ENCODE measurements at regions not wholly inside any gene's neighbourhood (a gene's known extent, or its start where the extent isn't known, plus 50 kb on each side); places are given as distances from the start of the nearest gene placed in this dataset.

GRCh38 chr17:36857698-36858097, 79.6 kb upstream of the LHX1 start:
- Histone ChIP-seq H3K36me3 (no peaks in the 10 kb centered on the region), H3K4me3 (no peak overlapping the region), H3K27me3 (no peaks in the 10 kb centered on the region), H3K9me3 (no peaks in the 10 kb centered on the region)
- DNase-seq: no peak

GRCh38 chr17:36858119-36859002, 78.9 kb upstream of the LHX1 start:
- no peak overlapping the region for H3K4me3 ChIP-seq
- DNase-seq: no peak
- H3K27me3 ChIP-seq: no peaks in the 10 kb centered on the region
- H3K36me3 ChIP-seq: no peaks in the 10 kb centered on the region
- H3K9me3 ChIP-seq: no peaks in the 10 kb centered on the region

- H3K27me3 ChIP-seq: no peaks in the 10 kb centered on the region
- no peaks in the 10 kb centered on the region for H3K36me3 ChIP-seq
- no peaks in the 10 kb centered on the region for H3K9me3 ChIP-seq
- no peak for DNase-seq
- no peak overlapping the region for H3K4me3 ChIP-seq
Measured at GRCh38 chr17:36859003-36859300, 78.3 kb upstream of the LHX1 start.

GRCh38 chr17:36859706-36860105, 77.6 kb upstream of the LHX1 start:
- no peaks in the 10 kb centered on the region for H3K36me3 ChIP-seq
- no peaks in the 10 kb centered on the region for H3K27me3 ChIP-seq
- DNase-seq: no peak
- no peaks in the 10 kb centered on the region for H3K9me3 ChIP-seq
- H3K4me3 ChIP-seq: no peak overlapping the region

GRCh38 chr17:36861531-36861930, 75.7 kb upstream of the LHX1 start:
- no peaks in the 10 kb centered on the region for H3K9me3 ChIP-seq
- DNase-seq: no peak
- no peaks in the 10 kb centered on the region for H3K36me3 ChIP-seq
- H3K4me3 ChIP-seq: no peak overlapping the region
- no peaks in the 10 kb centered on the region for H3K27me3 ChIP-seq

GRCh38 chr17:36862116-36862920, 75.0 kb upstream of the LHX1 start:
- no peak for DNase-seq
- Histone ChIP-seq H3K9me3 (no peaks in the 10 kb centered on the region), H3K27me3 (no peaks in the 10 kb centered on the region), H3K36me3 (no peaks in the 10 kb centered on the region), H3K4me3 (no peak overlapping the region)

- H3K36me3 ChIP-seq: no peaks in the 10 kb centered on the region
- DNase-seq: no peak
Measured at GRCh38 chr17:36863131-36863530, 74.1 kb upstream of the LHX1 start.

GRCh38 chr17:36863676-36864612, 73.3 kb upstream of the LHX1 start:
- H3K36me3 ChIP-seq: no peaks in the 10 kb centered on the region
- no peaks in the 10 kb centered on the region for H3K9me3 ChIP-seq
- H3K27me3 ChIP-seq: no peaks in the 10 kb centered on the region
- H3K4me3 ChIP-seq: no peak overlapping the region
- DNase-seq: no peak

More at GRCh38 chr17:36863131-36863530, 74.1 kb upstream of the LHX1 start:
- H3K9me3 ChIP-seq: no peaks in the 10 kb centered on the region
- H3K27me3 ChIP-seq: no peaks in the 10 kb centered on the region
- H3K4me3 ChIP-seq: no peak overlapping the region

GRCh38 chr17:36864827-36865430, 72.3 kb upstream of the LHX1 start:
- Histone ChIP-seq H3K9me3 (no peaks in the 10 kb centered on the region), H3K36me3 (no peaks in the 10 kb centered on the region), H3K27me3 (no peaks in the 10 kb centered on the region), H3K4me3 (no peak overlapping the region)
- DNase-seq: no peak

GRCh38 chr17:36867716-36868341, 69.4 kb upstream of the LHX1 start:
- H3K27me3 ChIP-seq: no peaks in the 10 kb centered on the region
- H3K4me3 ChIP-seq: no peak overlapping the region
- peaks cover 4% of the 10 kb centered on the region for H3K9me3 ChIP-seq
- DNase-seq: no peak
- no peaks in the 10 kb centered on the region for H3K36me3 ChIP-seq

GRCh38 chr17:36868777-36869176, 68.5 kb upstream of the LHX1 start:
- DNase-seq: no peak
- H3K9me3 ChIP-seq: peaks cover 4% of the 10 kb centered on the region

GRCh38 chr17:36869441-36869840, 67.8 kb upstream of the LHX1 start:
- Histone ChIP-seq H3K9me3 (peaks cover 4% of the 10 kb centered on the region), H3K27me3 (no peaks in the 10 kb centered on the region), H3K4me3 (no peak overlapping the region), H3K36me3 (no peaks in the 10 kb centered on the region)
- DNase-seq: no peak

More at GRCh38 chr17:36868777-36869176, 68.5 kb upstream of the LHX1 start:
- Histone ChIP-seq H3K4me3 (no peak overlapping the region), H3K36me3 (no peaks in the 10 kb centered on the region), H3K27me3 (no peaks in the 10 kb centered on the region)

GRCh38 chr17:36869856-36870719, 67.2 kb upstream of the LHX1 start:
- H3K36me3 ChIP-seq: no peaks in the 10 kb centered on the region
- H3K27me3 ChIP-seq: no peaks in the 10 kb centered on the region
- DNase-seq: no peak
- H3K9me3 ChIP-seq: peaks cover 4% of the 10 kb centered on the region
- H3K4me3 ChIP-seq: no peak overlapping the region

- no peak for DNase-seq
Measured at GRCh38 chr17:36870720-36870999, 66.6 kb upstream of the LHX1 start.

GRCh38 chr17:36875698-36876293, 61.5 kb upstream of the LHX1 start:
- peaks cover 4% of the 10 kb centered on the region for H3K9me3 ChIP-seq
- H3K27me3 ChIP-seq: no peaks in the 10 kb centered on the region; the same call in 1 of the 2 replicates
- no peaks in the 10 kb centered on the region for H3K36me3 ChIP-seq
- no peak for DNase-seq
- no peak overlapping the region for H3K4me3 ChIP-seq

More at GRCh38 chr17:36870720-36870999, 66.6 kb upstream of the LHX1 start:
- Histone ChIP-seq H3K4me3 (no peak overlapping the region), H3K36me3 (no peaks in the 10 kb centered on the region), H3K9me3 (peaks cover 4% of the 10 kb centered on the region), H3K27me3 (no peaks in the 10 kb centered on the region)

All from MG63 (cell line).